HUES48 (cell line): ENCODE measurements at regions not wholly inside any gene's neighbourhood (a gene's known extent, or its start where the extent isn't known, plus 50 kb on each side); places are given as distances from the start of the nearest gene placed in this dataset.

Source experiments
- H3K27ac ChIP-seq: one replicate; pipeline ENCODE4 v1.7.0; 2013; ENCODE audit warnings: low read depth, low read length, inconsistent platforms
- H3K27me3 ChIP-seq: 2 replicates; pipeline ENCODE4 v1.6.1; 2013; ENCODE audit warnings: mild to moderate bottlenecking, low read length; ENCODE audit not compliant: control insufficient read depth, insufficient read depth
- H3K36me3 ChIP-seq: 2 replicates; pipeline ENCODE4 v1.6.1; 2013; ENCODE audit warnings: low read length; ENCODE audit not compliant: control insufficient read depth, insufficient read depth
- H3K4me1 ChIP-seq: 2 replicates; pipeline ENCODE4 v1.6.1; 2013; ENCODE audit warnings: mild to moderate bottlenecking, low read length; ENCODE audit not compliant: control insufficient read depth, insufficient read depth
- H3K4me3 ChIP-seq: 2 replicates; pipeline ENCODE4 v1.5.1; 2013; ENCODE audit warnings: mild to moderate bottlenecking, low read depth, low read length
- H3K9ac ChIP-seq: 2 replicates; pipeline ENCODE4 v1.6.1; 2013; ENCODE audit warnings: mild to moderate bottlenecking, low read depth, low read length, moderate library complexity
- H3K9me3 ChIP-seq: 2 replicates; pipeline ENCODE4 v1.6.1; 2013; ENCODE audit warnings: low read length; ENCODE audit not compliant: control insufficient read depth, insufficient read depth

- H3K27ac ChIP-seq, result no peak overlapping the region
- no peaks in the 10 kb centered on the region for H3K27me3 ChIP-seq
- no peaks in the 10 kb centered on the region for H3K36me3 ChIP-seq
- no peaks in the 10 kb centered on the region for H3K9me3 ChIP-seq
- H3K4me3 ChIP-seq, result no peak overlapping the region
- H3K4me1 ChIP-seq, result no peaks in the 10 kb centered on the region
- H3K9ac ChIP-seq, result no peak overlapping the region
These were observed 341.0 kb upstream of the GALNTL6 start for GRCh38 chr4:171472230-171472629.

- no peaks in the 10 kb centered on the region for H3K27me3 ChIP-seq
These were observed 348.7 kb upstream of the GALNTL6 start for GRCh38 chr4:171464499-171464898.

GRCh38 chr4:171461191-171461590, 352.0 kb upstream of the GALNTL6 start:
- Histone ChIP-seq H3K4me1 (peaks cover 3% of the 10 kb centered on the region; the same call in 1 of the 2 replicates), H3K4me3 (no peak overlapping the region; the same call in 1 of the 2 replicates), H3K36me3 (no peaks in the 10 kb centered on the region), H3K27me3 (no peaks in the 10 kb centered on the region), H3K9me3 (peaks cover 3% of the 10 kb centered on the region; the same call in 1 of the 2 replicates), H3K9ac (no peak overlapping the region), H3K27ac (no peak overlapping the region)

More at GRCh38 chr4:171464499-171464898, 348.7 kb upstream of the GALNTL6 start:
- no peak overlapping the region for H3K27ac ChIP-seq
- no peaks in the 10 kb centered on the region for H3K9me3 ChIP-seq
- H3K9ac ChIP-seq, result no peak overlapping the region
- H3K4me1 ChIP-seq, result peaks cover 3% of the 10 kb centered on the region; the same call in 1 of the 2 replicates
- no peak overlapping the region for H3K4me3 ChIP-seq
- no peaks in the 10 kb centered on the region for H3K36me3 ChIP-seq

- H3K27me3 ChIP-seq, result no peaks in the 10 kb centered on the region
- H3K36me3 ChIP-seq, result no peaks in the 10 kb centered on the region
- no peak overlapping the region for H3K4me3 ChIP-seq
- H3K27ac ChIP-seq, result no peak overlapping the region
- no peaks in the 10 kb centered on the region for H3K9me3 ChIP-seq
- H3K4me1 ChIP-seq, result no peaks in the 10 kb centered on the region
- no peak overlapping the region for H3K9ac ChIP-seq
These were observed 364.2 kb upstream of the GALNTL6 start for GRCh38 chr4:171448919-171449481.

- Histone ChIP-seq H3K4me1 (no peaks in the 10 kb centered on the region), H3K27ac (no peak overlapping the region), H3K9me3 (no peaks in the 10 kb centered on the region), H3K27me3 (no peaks in the 10 kb centered on the region), H3K4me3 (no peak overlapping the region), H3K36me3 (no peaks in the 10 kb centered on the region), H3K9ac (no peak overlapping the region)
These were observed 364.8 kb upstream of the GALNTL6 start for GRCh38 chr4:171448358-171448757.

GRCh38 chr4:171441300-171441941, 371.8 kb upstream of the GALNTL6 start:
- Histone ChIP-seq H3K27ac (no peak overlapping the region), H3K9me3 (no peaks in the 10 kb centered on the region), H3K4me1 (no peaks in the 10 kb centered on the region), H3K27me3 (no peaks in the 10 kb centered on the region), H3K36me3 (no peaks in the 10 kb centered on the region), H3K4me3 (no peak overlapping the region), H3K9ac (no peak overlapping the region)

GRCh38 chr4:171433674-171434073, 379.5 kb upstream of the GALNTL6 start:
- Histone ChIP-seq H3K27ac (no peak overlapping the region), H3K4me1 (no peaks in the 10 kb centered on the region), H3K9me3 (no peaks in the 10 kb centered on the region), H3K27me3 (no peaks in the 10 kb centered on the region), H3K36me3 (no peaks in the 10 kb centered on the region), H3K9ac (no peak overlapping the region), H3K4me3 (no peak overlapping the region)

- H3K4me1 ChIP-seq, result no peaks in the 10 kb centered on the region
- H3K9me3 ChIP-seq, result no peaks in the 10 kb centered on the region
- H3K9ac ChIP-seq, result no peak overlapping the region
- H3K4me3 ChIP-seq, result no peak overlapping the region
- no peak overlapping the region for H3K27ac ChIP-seq
- H3K27me3 ChIP-seq, result no peaks in the 10 kb centered on the region
- no peaks in the 10 kb centered on the region for H3K36me3 ChIP-seq
These were observed 380.7 kb upstream of the GALNTL6 start for GRCh38 chr4:171432536-171432935.

GRCh38 chr4:171430495-171430894, 382.7 kb upstream of the GALNTL6 start:
- Histone ChIP-seq H3K27ac (no peak overlapping the region), H3K4me1 (no peaks in the 10 kb centered on the region), H3K27me3 (no peaks in the 10 kb centered on the region), H3K9ac (no peak overlapping the region), H3K4me3 (no peak overlapping the region), H3K36me3 (no peaks in the 10 kb centered on the region), H3K9me3 (no peaks in the 10 kb centered on the region)

- no peak overlapping the region for H3K27ac ChIP-seq
- no peaks in the 10 kb centered on the region for H3K27me3 ChIP-seq
- H3K4me1 ChIP-seq, result no peaks in the 10 kb centered on the region
- no peak overlapping the region for H3K4me3 ChIP-seq
- no peaks in the 10 kb centered on the region for H3K36me3 ChIP-seq
- no peak overlapping the region for H3K9ac ChIP-seq
- peaks cover 6% of the 10 kb centered on the region; the same call in 1 of the 2 replicates for H3K9me3 ChIP-seq
These were observed 416.0 kb upstream of the GALNTL6 start for GRCh38 chr4:171397175-171397574.

- H3K27me3 ChIP-seq, result no peaks in the 10 kb centered on the region
- peaks cover 3% of the 10 kb centered on the region; the same call in 1 of the 2 replicates for H3K9me3 ChIP-seq
- H3K36me3 ChIP-seq, result no peaks in the 10 kb centered on the region
- H3K4me1 ChIP-seq, result no peaks in the 10 kb centered on the region
- H3K27ac ChIP-seq, result no peak overlapping the region
- no peak overlapping the region for H3K9ac ChIP-seq
- no peak overlapping the region for H3K4me3 ChIP-seq
These were observed 422.6 kb upstream of the GALNTL6 start for GRCh38 chr4:171390626-171391025.
